Neural cell (in vitro differentiated cells): ENCODE measurements at regions not wholly inside any gene's neighbourhood (a gene's known extent, or its start where the extent isn't known, plus 50 kb on each side); places are given as distances from the start of the nearest gene placed in this dataset.

Experiments used
- H2AFZ ChIP-seq: fragments of 200-600, 300-800 bp; sonication (generic), shearing (Covaris generic); 2 replicates; pipeline ENCODE4 v1.6.0; 2014; ENCODE audit warnings: low read depth, mild to moderate bottlenecking, antibody characterized with exemption, low read length, moderate library complexity
- H3F3A ChIP-seq: fragments of 200-600 bp; shearing (Covaris generic); 2 replicates; pipeline ENCODE4 v1.6.1; 2016; ENCODE audit warnings: mild to moderate bottlenecking, moderate library complexity, mixed read lengths, antibody characterized with exemption, low read length; ENCODE audit not compliant: insufficient read depth, poor library complexity, severe bottlenecking
- H3K27ac ChIP-seq: fragments of 200-600, 300-800 bp; sonication (generic), shearing (Covaris generic); 2 replicates; pipeline ENCODE4 v1.5.1; 2014; ENCODE audit warnings: mild to moderate bottlenecking, low read length, moderate library complexity
- H3K27me3 ChIP-seq: fragments of 300-800, 200-600 bp; sonication (generic), shearing (Covaris generic); 2 replicates; pipeline ENCODE4 v1.6.0; 2014; ENCODE audit warnings: mild to moderate bottlenecking, low read depth, low read length, moderate library complexity; ENCODE audit not compliant: insufficient read depth
- H3K36me3 ChIP-seq: fragments of 300-800, 200-600 bp; sonication (generic), shearing (Covaris generic); 2 replicates; pipeline ENCODE4 v1.5.1; 2014; ENCODE audit warnings: mild to moderate bottlenecking, antibody characterized with exemption, low read length, moderate library complexity; ENCODE audit not compliant: insufficient read depth
- H3K4me2 ChIP-seq: fragments of 300-800, 200-600 bp; sonication (generic), shearing (Covaris generic); 2 replicates; pipeline ENCODE4 v1.6.0; 2014; ENCODE audit warnings: mild to moderate bottlenecking, low read length
- H3K4me3 ChIP-seq: fragments of 300-800, 200-600 bp; sonication (generic), shearing (Covaris generic); 2 replicates; pipeline ENCODE4 v1.5.1; 2014; ENCODE audit warnings: mild to moderate bottlenecking, low read length, moderate library complexity
- H3K79me2 ChIP-seq: fragments of 200-600 bp; shearing (Covaris generic); replicated peaks from 2 replicates; pipeline ENCODE4 v1.6.0; 2014; ENCODE audit warnings: mild to moderate bottlenecking, low read length, moderate library complexity; ENCODE audit not compliant: insufficient read depth
- H3K9ac ChIP-seq: fragments of 300-800, 200-600 bp; sonication (generic), shearing (Covaris generic); 2 replicates; pipeline ENCODE4 v1.6.1; 2016; ENCODE audit warnings: mild to moderate bottlenecking, low read length, mixed read lengths
- H3K9me2 ChIP-seq: fragments of 200-600 bp; shearing (Covaris generic); 2 replicates; pipeline ENCODE4 v1.6.1; 2016; ENCODE audit warnings: mild to moderate bottlenecking, low read length, mixed read lengths; ENCODE audit not compliant: insufficient read depth
- H3K9me3 ChIP-seq: fragments of 200-600, 300-800 bp; sonication (generic), shearing (Covaris generic); 2 replicates; pipeline ENCODE4 v1.6.1; 2016; ENCODE audit warnings: mild to moderate bottlenecking, mixed run types, low read length, moderate library complexity, mixed read lengths
- H4K20me1 ChIP-seq: fragments of 200-600 bp; shearing (Covaris generic); 2 replicates; pipeline ENCODE4 v1.6.1; 2016; ENCODE audit warnings: mild to moderate bottlenecking, mixed run types; ENCODE audit not compliant: insufficient read depth
- EP300 ChIP-seq: fragments of 450-650 bp; conservative IDR thresholded peaks from 2 replicates; pipeline ENCODE4 v1.6.1; 2014; ENCODE audit warnings: antibody characterized with exemption, mild to moderate bottlenecking, moderate library complexity; ENCODE audit not compliant: poor library complexity, severe bottlenecking
- EZH2 ChIP-seq: fragments of 200-600, 300-800 bp; shearing (Covaris generic), sonication (generic); IDR thresholded peaks from 2 replicates; pipeline ENCODE4 v1.6.1; 2014; ENCODE audit warnings: antibody characterized with exemption, low read length, borderline replicate concordance, mild to moderate bottlenecking; ENCODE audit not compliant: insufficient read depth, poor library complexity, severe bottlenecking
- MXI1 ChIP-seq: fragments of 450-650 bp; conservative IDR thresholded peaks from 2 replicates; pipeline ENCODE4 v1.6.1; 2014; ENCODE audit warnings: antibody characterized with exemption, mild to moderate bottlenecking; ENCODE audit not compliant: poor library complexity, severe bottlenecking
- POLR2AphosphoS5 ChIP-seq: IDR thresholded peaks from 2 replicates; pipeline ENCODE4 v1.6.1; 2012
- RAD21 ChIP-seq: fragments of 450-650 bp; conservative IDR thresholded peaks from 2 replicates; pipeline ENCODE4 v1.6.1; 2014; ENCODE audit warnings: antibody characterized with exemption, mild to moderate bottlenecking, moderate library complexity
- SMC3 ChIP-seq: fragments of 450-650 bp; conservative IDR thresholded peaks from 2 replicates; pipeline ENCODE4 v1.6.1; 2014; ENCODE audit warnings: antibody characterized with exemption, mild to moderate bottlenecking, moderate library complexity; ENCODE audit not compliant: poor library complexity
- TAF1 ChIP-seq: IDR thresholded peaks from 2 replicates; pipeline ENCODE4 v1.6.1; 2012; ENCODE audit warnings: low read depth
- TF ChIP-seq, protein P1 (sequence below): fragments of 450-650 bp; IDR thresholded peaks from 2 replicates; pipeline ENCODE4 v1.5.1; 2014; ENCODE audit warnings: antibody characterized with exemption, mild to moderate bottlenecking, moderate library complexity; ENCODE audit not compliant: poor library complexity, severe bottlenecking
- TF ChIP-seq, protein P2 (sequence below): IDR thresholded peaks from 2 replicates; pipeline ENCODE4 v1.6.1; 2012; ENCODE audit warnings: borderline replicate concordance

DNA sequence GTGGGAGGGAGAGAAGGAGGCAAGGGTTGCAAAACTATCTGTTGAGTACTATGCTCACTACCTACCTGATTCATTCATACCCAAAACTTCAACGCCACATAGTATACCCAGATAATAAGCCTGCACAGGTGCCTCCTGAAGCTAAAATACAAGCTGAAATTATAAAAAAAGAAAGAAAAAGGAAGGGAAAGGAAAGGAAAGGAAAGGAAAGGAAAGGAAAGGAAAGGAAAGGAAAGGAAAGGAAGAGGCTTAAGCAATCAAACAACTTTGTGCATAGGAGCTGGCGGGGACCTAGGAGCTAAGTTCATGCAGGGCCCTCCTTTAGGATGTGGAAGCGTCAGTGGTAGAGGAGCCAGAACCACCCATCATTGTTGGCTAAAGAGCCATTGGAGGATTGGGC lies 108.9 kb upstream of the SYNDIG1 start:
- no peaks in the 10 kb centered on the region for H3K9me2 ChIP-seq
- no peaks in the 10 kb centered on the region for H3K36me3 ChIP-seq
- H4K20me1 ChIP-seq, result no peaks in the 10 kb centered on the region
- H3K27me3 ChIP-seq, result no peaks in the 10 kb centered on the region
- H3K4me3 ChIP-seq, result no peak overlapping the region
- TF ChIP-seq MXI1, result no peak
- TF ChIP-seq, protein P1, sequence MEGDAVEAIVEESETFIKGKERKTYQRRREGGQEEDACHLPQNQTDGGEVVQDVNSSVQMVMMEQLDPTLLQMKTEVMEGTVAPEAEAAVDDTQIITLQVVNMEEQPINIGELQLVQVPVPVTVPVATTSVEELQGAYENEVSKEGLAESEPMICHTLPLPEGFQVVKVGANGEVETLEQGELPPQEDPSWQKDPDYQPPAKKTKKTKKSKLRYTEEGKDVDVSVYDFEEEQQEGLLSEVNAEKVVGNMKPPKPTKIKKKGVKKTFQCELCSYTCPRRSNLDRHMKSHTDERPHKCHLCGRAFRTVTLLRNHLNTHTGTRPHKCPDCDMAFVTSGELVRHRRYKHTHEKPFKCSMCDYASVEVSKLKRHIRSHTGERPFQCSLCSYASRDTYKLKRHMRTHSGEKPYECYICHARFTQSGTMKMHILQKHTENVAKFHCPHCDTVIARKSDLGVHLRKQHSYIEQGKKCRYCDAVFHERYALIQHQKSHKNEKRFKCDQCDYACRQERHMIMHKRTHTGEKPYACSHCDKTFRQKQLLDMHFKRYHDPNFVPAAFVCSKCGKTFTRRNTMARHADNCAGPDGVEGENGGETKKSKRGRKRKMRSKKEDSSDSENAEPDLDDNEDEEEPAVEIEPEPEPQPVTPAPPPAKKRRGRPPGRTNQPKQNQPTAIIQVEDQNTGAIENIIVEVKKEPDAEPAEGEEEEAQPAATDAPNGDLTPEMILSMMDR, result no peak
- no peak for TF ChIP-seq EZH2
- TF ChIP-seq, protein P2, sequence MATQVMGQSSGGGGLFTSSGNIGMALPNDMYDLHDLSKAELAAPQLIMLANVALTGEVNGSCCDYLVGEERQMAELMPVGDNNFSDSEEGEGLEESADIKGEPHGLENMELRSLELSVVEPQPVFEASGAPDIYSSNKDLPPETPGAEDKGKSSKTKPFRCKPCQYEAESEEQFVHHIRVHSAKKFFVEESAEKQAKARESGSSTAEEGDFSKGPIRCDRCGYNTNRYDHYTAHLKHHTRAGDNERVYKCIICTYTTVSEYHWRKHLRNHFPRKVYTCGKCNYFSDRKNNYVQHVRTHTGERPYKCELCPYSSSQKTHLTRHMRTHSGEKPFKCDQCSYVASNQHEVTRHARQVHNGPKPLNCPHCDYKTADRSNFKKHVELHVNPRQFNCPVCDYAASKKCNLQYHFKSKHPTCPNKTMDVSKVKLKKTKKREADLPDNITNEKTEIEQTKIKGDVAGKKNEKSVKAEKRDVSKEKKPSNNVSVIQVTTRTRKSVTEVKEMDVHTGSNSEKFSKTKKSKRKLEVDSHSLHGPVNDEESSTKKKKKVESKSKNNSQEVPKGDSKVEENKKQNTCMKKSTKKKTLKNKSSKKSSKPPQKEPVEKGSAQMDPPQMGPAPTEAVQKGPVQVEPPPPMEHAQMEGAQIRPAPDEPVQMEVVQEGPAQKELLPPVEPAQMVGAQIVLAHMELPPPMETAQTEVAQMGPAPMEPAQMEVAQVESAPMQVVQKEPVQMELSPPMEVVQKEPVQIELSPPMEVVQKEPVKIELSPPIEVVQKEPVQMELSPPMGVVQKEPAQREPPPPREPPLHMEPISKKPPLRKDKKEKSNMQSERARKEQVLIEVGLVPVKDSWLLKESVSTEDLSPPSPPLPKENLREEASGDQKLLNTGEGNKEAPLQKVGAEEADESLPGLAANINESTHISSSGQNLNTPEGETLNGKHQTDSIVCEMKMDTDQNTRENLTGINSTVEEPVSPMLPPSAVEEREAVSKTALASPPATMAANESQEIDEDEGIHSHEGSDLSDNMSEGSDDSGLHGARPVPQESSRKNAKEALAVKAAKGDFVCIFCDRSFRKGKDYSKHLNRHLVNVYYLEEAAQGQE, result no peak
- TF ChIP-seq RAD21, result no peak
- no peak for TF ChIP-seq POLR2AphosphoS5
- TF ChIP-seq TAF1, result no peak
- no peak for TF ChIP-seq EP300
- H2AFZ ChIP-seq, result no peak overlapping the region
- no peaks in the 10 kb centered on the region for H3K79me2 ChIP-seq
- peaks cover 2% of the 10 kb centered on the region for H3K9me3 ChIP-seq
- no peak overlapping the region for H3K27ac ChIP-seq
- H3K9ac ChIP-seq, result no peak overlapping the region
- no peaks in the 10 kb centered on the region for H3F3A ChIP-seq
- H3K4me2 ChIP-seq, result no peak overlapping the region

DNA sequence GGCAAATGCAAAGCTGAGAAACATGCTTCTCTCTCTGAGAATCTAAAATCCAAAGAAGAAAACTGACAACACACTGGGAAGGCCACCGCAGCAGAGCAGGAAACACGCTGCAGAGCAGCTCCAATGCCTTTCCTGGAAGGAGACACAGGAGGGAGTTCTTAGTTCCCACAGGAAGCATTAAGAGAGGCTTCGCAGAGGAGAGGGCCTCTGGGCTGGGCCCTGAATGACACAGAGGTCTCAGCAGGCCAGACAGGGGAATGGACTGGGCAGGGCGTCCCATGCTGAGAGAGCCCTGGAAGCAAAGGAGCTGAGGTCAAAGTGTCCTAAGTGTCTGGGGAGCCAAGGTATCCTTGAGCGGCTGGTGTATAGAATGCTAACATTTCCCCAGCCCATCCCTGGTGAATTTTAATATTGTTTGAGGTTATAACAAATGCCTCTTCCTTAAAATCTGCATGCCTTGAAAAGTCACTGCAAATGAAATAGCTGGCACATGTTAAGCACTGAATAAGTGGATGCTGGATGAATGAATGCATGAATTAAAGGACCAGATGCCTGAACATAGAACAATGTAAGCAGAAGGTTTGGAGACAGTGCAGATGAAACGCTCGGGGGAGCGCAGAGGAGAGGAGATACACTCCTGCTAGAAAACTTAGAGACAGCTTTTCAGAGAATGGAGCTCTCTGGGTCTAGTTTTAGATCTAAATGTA lies 110.0 kb upstream of the SYNDIG1 start:
- Histone ChIP-seq H3K27me3 (no peaks in the 10 kb centered on the region), H3K9me2 (no peaks in the 10 kb centered on the region), H3K27ac (no peak overlapping the region), H3K9me3 (peaks cover 2% of the 10 kb centered on the region), H3K4me3 (no peak overlapping the region), H3K4me2 (no peak overlapping the region), H4K20me1 (no peaks in the 10 kb centered on the region), H3F3A (no peaks in the 10 kb centered on the region), H3K9ac (no peak overlapping the region), H3K79me2 (no peaks in the 10 kb centered on the region), H2AFZ (no peak overlapping the region), H3K36me3 (no peaks in the 10 kb centered on the region)
- TF ChIP-seq SMC3 (no peak), POLR2AphosphoS5 (no peak), EZH2 (no peak), MXI1 (no peak), RAD21 (no peak), EP300 (no peak), TAF1 (no peak)
- TF ChIP-seq, protein P2, result no peak
- TF ChIP-seq, protein P1, result no peak
